PFSK-1 (cell line): ENCODE measurements at regions not wholly inside any gene's neighbourhood (a gene's known extent, or its start where the extent isn't known, plus 50 kb on each side); places are given as distances from the start of the nearest gene placed in this dataset.

Source experiments
- FOXP2 ChIP-seq: optimal IDR thresholded peaks from 2 replicates; pipeline ENCODE3; 2011; ENCODE audit warnings: borderline replicate concordance, control low read depth, inconsistent platforms; ENCODE audit not compliant: insufficient read depth; ENCODE audit errors: extremely low read length, extremely low read depth
- POLR2AphosphoS5 ChIP-seq: IDR thresholded peaks from 2 replicates; pipeline ENCODE4 v1.6.1; 2012; ENCODE audit warnings: low read depth, mild to moderate bottlenecking, control low read depth, low read length, moderate library complexity
- REST ChIP-seq, 2 experiments: IDR thresholded peaks; 2 replicates each; pipeline versions ENCODE4 v1.6.1 to v1.8.0; 2011 to 2012; ENCODE audit warnings: low read depth in 2 of 2, low read length in 2 of 2, control low read depth in 1 of 2, inconsistent platforms in 1 of 2, mild to moderate bottlenecking in 1 of 2, moderate library complexity in 1 of 2; ENCODE audit not compliant: insufficient read depth in 1 of 2
- SIN3A ChIP-seq: IDR thresholded peaks from 2 replicates; pipeline ENCODE4 v1.6.1; 2012; ENCODE audit warnings: mild to moderate bottlenecking, low read length, moderate library complexity, borderline replicate concordance; ENCODE audit not compliant: insufficient read depth
- TAF1 ChIP-seq: IDR thresholded peaks from 2 replicates; pipeline ENCODE4 v1.6.1; 2012; ENCODE audit warnings: low read length, control low read depth, borderline replicate concordance; ENCODE audit not compliant: insufficient read depth

GRCh38 chr3:64455351-64455750 is 230.1 kb upstream of the PRICKLE2 start:
- TF ChIP-seq POLR2AphosphoS5: no peak
- TF ChIP-seq REST (IDR thresholded peaks at IDR 0.05; ENCODE audit: insufficient read depth in 1 of 2, low read depth in 2 of 2, low read length in 2 of 2): no peak
- no peak for TF ChIP-seq TAF1
- TF ChIP-seq SIN3A: no peak
- TF ChIP-seq FOXP2: no peak
